GM10266 (cell line): ENCODE measurements at regions not wholly inside any gene's neighbourhood (a gene's known extent, or its start where the extent isn't known, plus 50 kb on each side); places are given as distances from the start of the nearest gene placed in this dataset.
"Not testable (repeated sequence)": the region's sequence is repeated elsewhere in the genome, so short reads cannot be mapped to it uniquely, and the experiment has no call there.

Experiments used
- DNase-seq: peaks from one replicate; pipeline ENCODE4 v3.0.0; 2012; ENCODE audit errors: extremely low spot score
- TF ChIP-seq, protein P1 (sequence below): IDR thresholded peaks from 2 replicates; pipeline ENCODE4 v1.5.1; 2012; ENCODE audit warnings: mild to moderate bottlenecking, low read depth; ENCODE audit not compliant: control insufficient read depth, insufficient read depth; ENCODE audit errors: missing control alignments

DNA sequence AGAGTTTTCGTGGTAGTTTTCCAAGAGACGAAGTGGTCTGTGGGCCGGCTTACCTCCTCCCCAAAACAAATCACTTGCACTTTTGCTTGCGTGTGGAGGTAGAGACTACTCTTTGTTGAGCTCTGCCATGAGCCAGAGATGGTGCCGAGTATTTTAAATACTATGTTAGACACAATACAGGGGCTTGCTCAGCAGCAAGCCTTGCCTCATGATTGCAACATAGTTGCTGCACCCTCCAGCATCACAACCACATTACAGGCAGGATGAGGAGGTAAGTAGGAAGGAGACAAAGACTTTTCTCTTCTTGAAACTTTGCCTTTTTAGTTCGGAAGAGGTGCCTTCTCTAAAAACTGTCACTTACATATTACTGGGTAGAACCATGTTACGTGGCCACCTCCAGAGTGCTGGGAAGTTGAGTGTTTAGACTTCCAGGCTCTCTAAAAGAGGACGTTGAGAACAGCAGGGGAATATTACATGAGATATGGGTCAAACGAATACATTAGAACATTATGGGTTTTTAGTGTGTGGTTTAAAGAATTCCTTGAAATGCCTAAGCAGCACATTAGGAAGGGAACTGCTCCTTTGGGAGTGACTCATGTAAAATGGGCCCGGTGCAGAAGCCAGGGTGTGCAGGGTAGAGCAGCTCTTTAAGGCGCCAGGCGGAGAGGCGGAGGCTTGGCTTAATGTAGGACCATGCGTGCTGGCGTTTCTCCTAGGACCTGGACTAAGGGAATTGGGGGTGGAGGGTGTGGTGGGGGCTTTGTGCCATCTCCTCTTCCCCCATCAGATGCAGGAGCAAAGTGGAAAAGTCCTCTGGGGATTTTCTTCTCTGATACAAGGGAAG, 110.6 kb upstream of the PRMT8 start:
- TF ChIP-seq, protein P1, sequence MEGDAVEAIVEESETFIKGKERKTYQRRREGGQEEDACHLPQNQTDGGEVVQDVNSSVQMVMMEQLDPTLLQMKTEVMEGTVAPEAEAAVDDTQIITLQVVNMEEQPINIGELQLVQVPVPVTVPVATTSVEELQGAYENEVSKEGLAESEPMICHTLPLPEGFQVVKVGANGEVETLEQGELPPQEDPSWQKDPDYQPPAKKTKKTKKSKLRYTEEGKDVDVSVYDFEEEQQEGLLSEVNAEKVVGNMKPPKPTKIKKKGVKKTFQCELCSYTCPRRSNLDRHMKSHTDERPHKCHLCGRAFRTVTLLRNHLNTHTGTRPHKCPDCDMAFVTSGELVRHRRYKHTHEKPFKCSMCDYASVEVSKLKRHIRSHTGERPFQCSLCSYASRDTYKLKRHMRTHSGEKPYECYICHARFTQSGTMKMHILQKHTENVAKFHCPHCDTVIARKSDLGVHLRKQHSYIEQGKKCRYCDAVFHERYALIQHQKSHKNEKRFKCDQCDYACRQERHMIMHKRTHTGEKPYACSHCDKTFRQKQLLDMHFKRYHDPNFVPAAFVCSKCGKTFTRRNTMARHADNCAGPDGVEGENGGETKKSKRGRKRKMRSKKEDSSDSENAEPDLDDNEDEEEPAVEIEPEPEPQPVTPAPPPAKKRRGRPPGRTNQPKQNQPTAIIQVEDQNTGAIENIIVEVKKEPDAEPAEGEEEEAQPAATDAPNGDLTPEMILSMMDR: no peak
- no peak for DNase-seq

DNA sequence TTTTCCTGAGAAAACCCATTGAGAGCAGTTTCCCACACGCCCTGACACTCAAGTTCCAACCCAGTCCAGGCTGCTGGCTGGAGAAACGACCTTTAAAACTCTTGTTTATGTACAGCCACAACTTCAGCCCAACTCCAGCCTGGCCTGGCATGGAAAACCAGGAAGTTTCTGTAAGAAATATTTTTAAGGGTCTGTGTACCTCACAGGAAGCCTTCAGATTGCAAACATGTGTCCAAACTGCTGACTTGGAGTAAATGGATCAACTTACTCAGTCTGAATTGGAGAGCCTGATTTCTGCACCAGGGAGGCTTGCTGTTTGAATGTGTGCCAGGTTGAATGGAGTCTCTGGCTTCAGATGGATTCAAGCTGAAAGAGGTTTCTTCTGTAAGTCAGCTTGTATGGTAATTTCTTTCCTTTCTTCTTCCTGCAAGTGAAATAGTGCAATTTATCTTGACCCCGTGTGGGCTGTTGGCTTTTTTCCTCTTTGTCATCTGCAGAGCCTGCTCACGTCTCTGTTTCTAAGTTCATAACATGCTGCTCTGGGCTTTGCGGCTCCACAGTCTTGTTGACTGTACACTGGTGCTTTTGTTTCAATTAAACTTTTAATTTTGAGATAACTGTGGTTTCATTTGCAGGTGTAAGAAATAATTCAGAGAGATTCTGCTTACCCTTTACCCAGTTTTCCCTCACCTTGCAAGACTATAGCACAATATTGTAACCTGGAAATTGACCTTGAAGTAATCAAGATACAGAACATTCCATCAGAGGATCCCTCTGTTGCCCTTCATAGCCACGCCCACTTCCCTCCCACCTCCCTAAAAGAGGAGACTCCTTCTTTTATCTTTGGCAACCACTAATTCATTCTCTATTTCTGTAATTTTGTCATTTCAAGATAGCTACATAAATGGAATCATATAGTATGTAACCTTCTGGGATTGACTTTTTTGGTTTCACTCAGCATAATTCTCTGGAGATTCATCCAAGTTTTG, 109.7 kb upstream of the PRMT8 start:
- TF ChIP-seq, protein P1: no peak
- DNase-seq: no peak

DNA sequence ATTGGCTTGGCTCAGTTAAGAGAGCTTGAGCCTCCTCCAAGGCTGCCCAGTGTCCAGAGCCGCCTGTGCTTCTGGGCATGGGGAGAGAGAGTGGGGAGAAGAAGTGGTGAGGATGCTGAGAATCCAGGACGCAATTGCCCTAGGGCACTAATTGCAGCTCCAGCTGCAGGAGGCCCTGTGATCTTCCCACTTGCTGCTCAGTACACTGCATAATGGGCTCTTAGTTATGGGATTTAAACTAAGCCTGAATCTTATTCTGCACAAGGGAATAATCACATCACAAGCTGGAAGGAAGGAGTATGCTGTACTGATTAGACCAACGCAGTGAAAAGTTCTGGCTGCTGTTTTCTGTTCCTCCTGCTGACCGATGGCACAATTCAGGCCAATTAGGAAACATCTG, 101.0 kb upstream of the PRMT8 start:
- TF ChIP-seq, protein P1: no peak

DNA sequence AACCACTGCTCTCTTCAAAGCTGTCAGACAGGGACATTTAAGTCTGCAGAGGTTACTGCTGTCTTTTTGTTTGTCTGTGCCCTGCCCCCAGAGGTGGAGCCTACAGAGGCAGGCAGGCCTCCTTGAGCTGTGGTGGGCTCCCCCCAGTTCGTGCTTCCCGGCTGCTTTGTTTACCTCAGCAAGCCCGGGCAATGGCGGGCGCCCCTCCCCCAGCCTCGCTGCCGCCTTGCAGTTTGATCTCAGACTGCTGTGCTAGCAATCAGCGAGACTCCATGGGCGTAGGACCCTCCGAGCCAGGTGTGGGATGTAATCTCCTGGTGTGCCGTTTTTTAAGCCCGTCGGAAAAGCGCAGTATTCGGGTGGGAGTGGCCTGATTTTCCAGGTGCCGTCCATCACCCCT, 93.4 kb upstream of the PRMT8 start:
- not testable (repeated sequence) for DNase-seq

More for the DNA sequence above, 101.0 kb upstream of the PRMT8 start:
- no peak for DNase-seq

DNA sequence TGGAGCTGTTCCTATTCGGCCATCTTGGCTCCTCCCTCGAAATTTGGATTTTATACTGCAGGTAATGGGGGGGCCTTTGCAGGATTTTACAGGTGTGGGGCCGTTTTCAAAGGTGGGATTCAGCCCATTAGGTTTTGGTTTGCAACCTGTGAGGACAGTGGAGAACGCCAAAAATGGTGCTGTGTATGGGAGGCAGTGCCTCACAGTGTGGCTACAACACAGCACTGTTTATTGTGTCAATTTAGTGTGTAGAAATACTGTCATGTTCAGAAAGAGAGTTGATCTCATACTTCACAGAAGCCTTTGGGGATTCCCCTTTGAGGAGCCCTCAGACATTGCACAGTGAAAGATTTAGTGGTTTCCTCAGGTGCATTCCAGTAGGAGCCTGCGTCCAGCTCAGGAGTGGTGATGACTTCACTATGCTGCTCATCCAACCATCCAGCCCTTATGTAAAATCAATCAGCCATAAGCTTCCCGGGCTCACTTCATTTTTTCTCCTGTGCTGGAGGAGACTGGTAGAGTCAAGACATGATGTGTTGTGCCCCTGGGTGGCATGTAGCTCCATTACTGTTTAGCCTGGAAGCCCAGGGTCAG, 92.7 kb upstream of the PRMT8 start:
- DNase-seq: peak; percentile 39
- TF ChIP-seq, protein P1: no peak

DNA sequence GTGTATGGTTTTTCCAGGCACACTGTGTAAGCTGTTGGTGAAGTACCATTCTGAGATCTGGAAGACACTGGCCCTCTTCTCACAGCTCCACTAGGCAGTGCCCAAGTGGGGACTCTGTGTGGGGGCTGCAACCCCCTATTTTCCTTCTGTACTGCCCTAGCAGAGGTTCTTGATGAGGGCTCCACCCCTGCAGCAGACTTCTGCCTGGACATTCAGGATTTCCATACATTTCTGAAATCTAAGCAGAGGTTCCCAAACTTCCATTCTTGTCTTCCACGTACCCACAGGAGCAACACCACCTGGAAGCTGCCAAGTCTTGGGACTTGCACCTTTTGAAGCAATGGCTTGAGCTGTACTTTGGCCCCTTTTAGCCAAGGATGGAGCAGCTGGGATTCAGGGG, 85.2 kb upstream of the PRMT8 start:
- TF ChIP-seq, protein P1: no peak
- no peak for DNase-seq

DNA sequence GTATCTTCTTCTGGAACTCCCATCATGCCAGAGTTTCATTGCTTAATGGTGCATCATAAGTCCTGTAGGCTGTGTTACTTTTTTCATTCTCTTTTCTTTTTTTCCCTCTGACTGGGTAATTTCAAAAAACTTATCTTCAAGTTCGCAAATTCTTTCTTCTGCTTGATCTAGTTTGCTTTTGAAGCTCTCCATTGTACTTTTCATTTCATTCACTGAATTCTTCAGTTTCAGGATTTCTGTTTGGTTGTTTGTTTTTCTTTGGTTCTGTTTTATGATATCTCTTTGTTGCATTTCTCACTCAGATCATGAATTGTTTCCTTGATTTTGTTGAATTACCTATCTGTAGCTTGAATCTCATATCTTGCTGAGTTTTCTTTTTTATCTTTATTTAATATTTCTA, 83.3 kb upstream of the PRMT8 start:
- no peak for DNase-seq
- TF ChIP-seq, protein P1: no peak
